Vagina (tissue), 2 donors: ENCODE measurements at regions not wholly inside any gene's neighbourhood (a gene's known extent, or its start where the extent isn't known, plus 50 kb on each side); places are given as distances from the start of the nearest gene placed in this dataset.

ENCODE experiments used
- DNase-seq, 2 donors: peaks; one replicate each; pipeline ENCODE4 v3.0.0-alpha.2; 2017; ENCODE audit errors: extremely low spot score in 2 of 2
- H3K27ac ChIP-seq: fragments of 200-600 bp; sonication (generic); one replicate; pipeline ENCODE4 v1.5.1; 2019
- H3K27me3 ChIP-seq: fragments of 200-600 bp; sonication (generic); one replicate; pipeline ENCODE4 v1.5.1; 2019
- H3K36me3 ChIP-seq, 2 donors: fragments of 200-600 bp; sonication (generic); one replicate each; pipeline ENCODE4 v1.5.1; 2017 to 2019
- H3K4me1 ChIP-seq: fragments of 200-600 bp; sonication (generic); one replicate; pipeline ENCODE4 v1.5.1; 2019
- H3K4me3 ChIP-seq, 2 donors: fragments of 200-600 bp; sonication (generic); 1 replicate in 1 of 2; 2 replicates in 1 of 2; pipeline ENCODE4 v1.5.1; 2016 to 2019
- H3K9me3 ChIP-seq: fragments of 200-600 bp; sonication (generic); one replicate; pipeline ENCODE4 v1.5.1; 2019
- POLR2A ChIP-seq, 2 donors: fragments of 450-650 bp; IDR thresholded peaks; one replicate each; pipeline ENCODE4 v1.6.1; 2017; ENCODE audit warnings: antibody characterized with exemption in 2 of 2, mild to moderate bottlenecking in 2 of 2, moderate library complexity in 2 of 2
- POLR2AphosphoS5 ChIP-seq, 2 donors: sonication (generic); formaldehyde crosslinking; IDR thresholded peaks; one replicate each; pipeline ENCODE4 v1.9.0; 2017; ENCODE audit warnings: antibody characterized with exemption in 2 of 2, mild to moderate bottlenecking in 2 of 2, low read depth in 1 of 2; ENCODE audit not compliant: insufficient read depth in 1 of 2
- intact Hi-C: fragments of 100-400 bp; cut with DNase I; formaldehyde crosslinking; loops from one replicate; pipeline ENCODE4 v1.15.1; 2023
- TF ChIP-seq, protein P1 (sequence below), 3 experiments: fragments of 450-650 bp in 2 of 3; fragments of 200-600 bp in 1 of 3; sonication (generic) in 1 of 3; IDR thresholded peaks; one replicate each; pipeline ENCODE4 v1.5.1; 2017 to 2019; ENCODE audit warnings: antibody characterized with exemption in 3 of 3, mild to moderate bottlenecking in 2 of 3, moderate library complexity in 2 of 3

DNA sequence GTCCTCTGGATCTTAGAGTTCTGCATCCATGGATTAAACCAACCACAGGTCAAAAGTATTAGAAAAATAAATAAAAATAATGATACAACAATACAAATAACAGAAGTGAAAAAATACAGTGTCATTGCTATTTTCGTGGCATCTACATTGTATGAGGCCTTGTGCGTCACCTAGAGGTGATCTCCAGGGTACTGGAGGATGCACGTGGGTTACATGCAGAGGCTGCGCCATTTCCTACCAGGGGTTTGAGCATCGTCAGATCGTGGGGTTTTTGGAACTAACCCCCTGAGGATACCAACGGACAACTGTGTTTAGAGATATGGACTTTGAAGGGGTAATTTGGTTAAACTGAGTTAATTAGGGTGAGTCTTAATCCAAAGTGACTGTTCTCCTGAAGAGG lies 224.7 kb downstream of the ENGASE start:
- H3K27ac ChIP-seq = no peak overlapping the region
- TF ChIP-seq, protein P1, sequence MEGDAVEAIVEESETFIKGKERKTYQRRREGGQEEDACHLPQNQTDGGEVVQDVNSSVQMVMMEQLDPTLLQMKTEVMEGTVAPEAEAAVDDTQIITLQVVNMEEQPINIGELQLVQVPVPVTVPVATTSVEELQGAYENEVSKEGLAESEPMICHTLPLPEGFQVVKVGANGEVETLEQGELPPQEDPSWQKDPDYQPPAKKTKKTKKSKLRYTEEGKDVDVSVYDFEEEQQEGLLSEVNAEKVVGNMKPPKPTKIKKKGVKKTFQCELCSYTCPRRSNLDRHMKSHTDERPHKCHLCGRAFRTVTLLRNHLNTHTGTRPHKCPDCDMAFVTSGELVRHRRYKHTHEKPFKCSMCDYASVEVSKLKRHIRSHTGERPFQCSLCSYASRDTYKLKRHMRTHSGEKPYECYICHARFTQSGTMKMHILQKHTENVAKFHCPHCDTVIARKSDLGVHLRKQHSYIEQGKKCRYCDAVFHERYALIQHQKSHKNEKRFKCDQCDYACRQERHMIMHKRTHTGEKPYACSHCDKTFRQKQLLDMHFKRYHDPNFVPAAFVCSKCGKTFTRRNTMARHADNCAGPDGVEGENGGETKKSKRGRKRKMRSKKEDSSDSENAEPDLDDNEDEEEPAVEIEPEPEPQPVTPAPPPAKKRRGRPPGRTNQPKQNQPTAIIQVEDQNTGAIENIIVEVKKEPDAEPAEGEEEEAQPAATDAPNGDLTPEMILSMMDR (IDR thresholded peaks at IDR 0.05) = no peak
- TF ChIP-seq POLR2AphosphoS5 (IDR thresholded peaks at IDR 0.05; ENCODE audit: insufficient read depth in 1 of 2, low read depth in 1 of 2) = no peak
- no peak for TF ChIP-seq POLR2A (IDR thresholded peaks at IDR 0.05)
- DNase-seq = no peak
- no peaks in the 10 kb centered on the region for H3K9me3 ChIP-seq
- intact Hi-C loops = no loop called here
- H3K27me3 ChIP-seq = no peaks in the 10 kb centered on the region
- H3K4me1 ChIP-seq = no peaks in the 10 kb centered on the region
- no peaks in the 10 kb centered on the region for H3K36me3 ChIP-seq
- H3K4me3 ChIP-seq = no peak overlapping the region

DNA sequence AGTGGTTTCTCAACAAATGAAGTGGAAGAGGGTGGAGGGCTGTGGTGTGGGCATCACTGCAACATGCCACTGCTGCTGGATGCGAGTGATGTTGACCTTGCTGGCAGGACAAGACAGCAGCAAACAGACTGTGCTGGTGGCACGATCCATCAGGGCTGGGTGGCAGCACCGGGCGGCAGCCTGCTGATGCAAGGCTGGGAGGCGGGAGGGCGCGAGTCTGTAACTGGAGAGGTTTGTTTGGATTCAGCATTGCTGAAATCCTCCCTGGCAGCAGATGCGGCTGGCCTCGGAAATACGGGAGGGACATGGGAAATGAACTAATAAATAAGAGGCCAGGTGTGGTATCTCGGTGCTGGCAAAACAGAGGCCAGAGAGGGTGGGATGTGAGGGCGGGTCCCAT lies 224.2 kb downstream of the ENGASE start:
- intact Hi-C loops = no loop called here
- TF ChIP-seq, protein P1 (IDR thresholded peaks at IDR 0.05) = no peak
- Histone ChIP-seq H3K27ac (no peak overlapping the region), H3K4me1 (no peaks in the 10 kb centered on the region), H3K36me3 (no peaks in the 10 kb centered on the region), H3K27me3 (no peaks in the 10 kb centered on the region), H3K4me3 (no peak overlapping the region), H3K9me3 (no peaks in the 10 kb centered on the region)
- DNase-seq = no peak

DNA sequence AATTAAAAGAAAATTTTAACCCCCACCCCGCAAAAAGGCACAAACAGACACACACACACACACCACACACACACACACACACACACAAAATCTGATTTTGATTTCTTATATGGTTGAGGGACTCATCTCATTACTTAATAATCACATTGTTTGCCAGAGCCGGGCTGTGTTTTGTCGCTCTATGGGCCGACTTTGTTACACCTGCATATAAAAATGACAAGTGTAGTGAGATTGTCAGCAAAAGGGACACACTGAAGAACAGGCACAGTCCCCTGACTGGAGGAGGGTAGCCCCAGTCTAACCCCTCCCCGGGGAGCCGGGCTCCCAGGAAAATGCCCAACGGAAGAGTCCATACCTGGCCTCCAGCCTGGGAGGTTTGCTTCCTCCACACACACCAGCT lies 221.6 kb downstream of the ENGASE start:
- Histone ChIP-seq H3K36me3 (no peaks in the 10 kb centered on the region), H3K4me1 (no peaks in the 10 kb centered on the region), H3K4me3 (no peak overlapping the region), H3K27me3 (no peaks in the 10 kb centered on the region), H3K27ac (no peak overlapping the region), H3K9me3 (no peaks in the 10 kb centered on the region)
- no peak for DNase-seq
- TF ChIP-seq POLR2A (IDR thresholded peaks at IDR 0.05) (no peak), POLR2AphosphoS5 (IDR thresholded peaks at IDR 0.05; ENCODE audit: insufficient read depth in 1 of 2, low read depth in 1 of 2) (no peak)
- TF ChIP-seq, protein P1 (IDR thresholded peaks at IDR 0.05) = no peak
- intact Hi-C loops = no loop called here

DNA sequence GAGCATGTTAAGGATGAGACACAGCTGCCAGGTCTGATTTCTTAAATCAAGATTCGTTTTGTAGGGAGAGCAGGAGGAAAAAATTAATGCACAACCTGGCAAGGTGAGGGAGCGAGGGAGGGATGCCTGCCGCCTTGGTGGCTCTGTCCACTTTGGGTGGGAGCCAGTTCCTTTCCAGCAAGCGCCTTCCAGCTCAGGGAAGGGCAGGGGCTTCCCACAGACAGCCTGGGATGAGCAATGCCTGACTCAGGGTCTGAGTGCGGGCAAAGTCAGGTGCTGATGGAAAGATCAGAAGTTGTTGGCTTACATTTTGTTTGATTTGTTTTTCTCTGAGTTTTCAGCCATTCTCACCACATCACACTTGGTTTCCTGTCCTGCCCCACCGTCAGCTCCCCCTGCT lies 220.7 kb downstream of the ENGASE start:
- no peaks in the 10 kb centered on the region for H3K27me3 ChIP-seq
- no peaks in the 10 kb centered on the region for H3K4me1 ChIP-seq
- H3K36me3 ChIP-seq = no peaks in the 10 kb centered on the region
- DNase-seq = no peak
- TF ChIP-seq POLR2AphosphoS5 (IDR thresholded peaks at IDR 0.05; ENCODE audit: insufficient read depth in 1 of 2, low read depth in 1 of 2) = no peak
- no peak overlapping the region for H3K4me3 ChIP-seq
- H3K9me3 ChIP-seq = no peaks in the 10 kb centered on the region
- no peak overlapping the region for H3K27ac ChIP-seq
- intact Hi-C loops = no loop called here

DNA sequence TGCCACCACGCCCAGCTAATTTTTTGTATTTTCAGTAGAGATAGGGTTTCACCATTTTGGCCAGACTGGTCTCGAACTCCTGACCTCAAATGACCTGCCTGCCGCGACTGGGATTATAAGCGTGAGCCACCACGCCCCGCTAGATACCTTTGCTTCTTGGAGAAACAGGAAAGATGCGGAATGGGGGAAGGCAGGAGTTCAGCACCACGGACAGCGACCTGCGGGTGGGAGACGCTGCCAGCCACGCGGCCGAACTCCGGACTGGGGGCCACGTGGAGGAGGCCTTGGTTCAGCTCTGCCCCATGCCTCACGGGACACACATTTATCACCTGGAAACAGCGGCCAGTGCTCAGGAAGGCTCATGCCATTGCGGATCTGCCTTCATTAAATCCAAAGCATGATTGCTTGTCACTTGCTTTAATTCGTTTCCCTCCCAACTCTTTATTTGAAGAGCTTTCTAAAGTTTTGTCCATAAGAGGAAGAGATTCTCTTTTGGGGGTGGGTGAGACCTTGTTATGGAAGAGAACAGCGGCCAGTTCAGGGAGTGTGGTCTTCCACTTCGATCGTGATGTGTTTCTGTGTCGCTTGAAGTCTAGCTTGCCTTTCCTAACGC lies 219.9 kb downstream of the ENGASE start:
- Histone ChIP-seq H3K27ac (no peak overlapping the region), H3K4me1 (no peaks in the 10 kb centered on the region), H3K27me3 (no peaks in the 10 kb centered on the region), H3K4me3 (no peak overlapping the region), H3K9me3 (no peaks in the 10 kb centered on the region), H3K36me3 (no peaks in the 10 kb centered on the region)
- intact Hi-C loops = no loop called here
- TF ChIP-seq, protein P1 (IDR thresholded peaks at IDR 0.05) = no peak
- TF ChIP-seq POLR2A (IDR thresholded peaks at IDR 0.05) = no peak
- no peak for TF ChIP-seq POLR2AphosphoS5 (IDR thresholded peaks at IDR 0.05; ENCODE audit: insufficient read depth in 1 of 2, low read depth in 1 of 2)
- DNase-seq = no peak
